ENCODE measurements at regions not wholly inside any gene's neighbourhood (a gene's known extent, or its start where the extent isn't known, plus 50 kb on each side); places are given as distances from the start of the nearest gene placed in this dataset.

DNA sequence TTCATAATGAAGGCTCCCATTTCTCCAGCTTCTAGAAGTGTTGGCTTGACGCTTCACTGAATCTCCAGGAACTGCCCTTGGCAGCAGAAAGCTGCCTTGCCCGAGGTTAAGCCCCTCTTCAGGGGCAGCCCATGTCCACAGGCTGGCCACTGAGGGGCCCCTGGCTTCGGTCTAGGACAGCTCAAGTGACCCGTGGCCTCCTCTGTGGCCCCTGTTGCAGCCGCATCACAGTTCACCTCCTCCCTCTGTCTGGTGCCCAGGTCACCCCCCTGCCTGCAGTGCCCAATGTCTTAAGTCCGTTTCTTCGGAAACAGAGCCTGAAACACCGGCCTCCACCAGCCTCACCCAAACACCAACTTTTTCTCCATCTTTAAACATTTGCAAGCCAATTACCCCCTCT, 279.2 kb upstream of the MKI67 start:
- TF ChIP-seq POLR2A (IDR thresholded peaks at IDR 0.05; ENCODE audit: low read depth, low read length): no peak
- FAIRE-seq (no peak), DNase-seq (ENCODE audit: insufficient read length, low spot score) (no peak)

GRCh38 chr10:128411643-128412042, 285.4 kb upstream of the MKI67 start:
- DNase-seq (ENCODE audit: insufficient read length, low spot score): no peak
- TF ChIP-seq POLR2A (IDR thresholded peaks at IDR 0.05; ENCODE audit: low read depth, low read length): no peak
- FAIRE-seq: no peak

DNA sequence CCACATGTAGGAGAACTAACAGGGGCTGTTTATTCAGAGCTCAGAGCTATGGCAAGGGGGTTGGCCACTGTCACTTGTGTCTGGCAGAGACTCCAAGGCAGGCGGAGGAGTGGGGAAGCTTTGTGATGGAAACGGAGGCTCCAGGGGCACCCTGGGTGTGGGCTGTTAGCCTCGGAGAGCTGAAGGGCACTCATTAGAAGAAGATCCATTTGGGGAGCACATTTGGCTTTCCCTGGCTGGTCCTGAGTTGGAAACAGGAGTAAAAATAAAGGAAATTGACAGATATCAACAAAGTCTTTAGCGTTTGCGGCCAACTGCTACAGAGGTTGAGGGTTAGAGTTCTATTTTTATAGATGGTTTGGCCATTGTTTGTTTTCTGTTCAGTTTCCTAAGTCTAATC, 288.3 kb upstream of the MKI67 start:
- FAIRE-seq (no peak), DNase-seq (ENCODE audit: insufficient read length, low spot score) (no peak)
- no peak for TF ChIP-seq POLR2A (IDR thresholded peaks at IDR 0.05; ENCODE audit: low read depth, low read length)

DNA sequence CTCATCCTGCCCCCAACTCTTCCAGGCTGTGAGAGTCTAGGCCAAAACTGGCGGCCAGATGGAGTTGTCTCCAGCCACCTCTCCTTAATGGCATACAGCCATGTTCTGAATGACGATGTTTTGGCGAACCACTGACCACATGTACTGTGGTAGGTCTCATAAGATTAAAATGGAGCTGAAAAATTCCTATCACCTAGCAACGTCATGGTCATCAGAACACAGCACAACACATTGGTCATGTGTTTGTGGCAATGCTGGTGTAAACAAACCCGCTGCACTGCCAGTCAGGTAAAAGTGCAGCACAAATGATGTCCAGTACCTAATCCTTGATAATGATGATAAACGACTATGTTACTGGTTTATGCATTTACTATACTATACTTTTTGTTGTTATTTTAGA, 290.0 kb upstream of the MKI67 start:
- FAIRE-seq (no peak), DNase-seq (ENCODE audit: insufficient read length, low spot score) (no peak)
- no peak for TF ChIP-seq POLR2A (IDR thresholded peaks at IDR 0.05; ENCODE audit: low read depth, low read length)

- no peak for TF ChIP-seq POLR2A (IDR thresholded peaks at IDR 0.05; ENCODE audit: low read depth, low read length)
- FAIRE-seq: no peak
- DNase-seq (ENCODE audit: insufficient read length, low spot score): no peak
Measured at GRCh38 chr10:128417826-128418225, 291.6 kb upstream of the MKI67 start.

GRCh38 chr10:128418819-128419218, 292.6 kb upstream of the MKI67 start:
- no peak for FAIRE-seq
- no peak for TF ChIP-seq POLR2A (IDR thresholded peaks at IDR 0.05; ENCODE audit: low read depth, low read length)
- no peak for DNase-seq (ENCODE audit: insufficient read length, low spot score)

GRCh38 chr10:128419466-128420019, 293.3 kb upstream of the MKI67 start:
- no peak for FAIRE-seq
- TF ChIP-seq POLR2A (IDR thresholded peaks at IDR 0.05; ENCODE audit: low read depth, low read length): no peak
- no peak for DNase-seq (ENCODE audit: insufficient read length, low spot score)

GRCh38 chr10:128420623-128421022, 294.4 kb upstream of the MKI67 start:
- no peak for FAIRE-seq
- TF ChIP-seq POLR2A (IDR thresholded peaks at IDR 0.05; ENCODE audit: low read depth, low read length): no peak
- DNase-seq (ENCODE audit: insufficient read length, low spot score): no peak

DNA sequence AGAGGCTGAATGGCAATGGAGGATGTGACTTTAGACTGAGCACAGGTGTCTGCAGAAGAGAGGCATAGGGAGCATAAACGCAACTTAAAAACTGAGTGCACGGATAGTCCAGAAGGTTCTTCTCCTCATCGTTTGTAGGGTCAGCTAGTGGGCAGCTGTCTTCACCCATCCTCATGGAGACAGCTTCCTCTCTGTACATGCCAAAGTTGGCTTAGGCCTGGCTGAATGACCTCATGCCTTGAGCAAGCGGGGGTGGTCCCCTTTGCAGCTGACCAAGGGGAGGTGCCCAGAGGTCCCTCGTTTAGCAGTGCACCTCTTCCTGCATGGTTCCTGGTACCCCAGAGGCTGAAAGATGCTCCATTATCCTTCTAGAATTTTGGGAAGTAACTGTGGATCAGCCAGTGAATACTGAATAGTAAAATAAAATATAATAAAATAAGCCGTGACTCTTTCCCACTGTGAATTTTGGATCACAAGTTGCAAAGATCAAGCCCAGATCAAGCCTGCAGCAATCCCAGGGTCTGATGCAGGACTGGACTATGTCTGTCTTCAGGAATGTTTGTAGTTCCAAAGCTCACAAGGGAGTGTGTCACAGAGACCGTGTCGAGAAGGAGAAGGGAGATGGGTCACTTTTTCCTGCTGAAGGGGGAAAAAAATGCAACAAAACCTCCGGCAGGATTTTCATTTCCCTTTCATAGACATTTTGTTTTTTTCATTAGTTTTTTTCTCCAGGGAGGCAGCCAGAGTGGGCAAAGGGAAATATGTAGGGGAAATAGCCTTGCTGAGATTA, 295.3 kb upstream of the MKI67 start:
- no peak for DNase-seq (ENCODE audit: insufficient read length, low spot score)
- FAIRE-seq: no peak
- TF ChIP-seq POLR2A (IDR thresholded peaks at IDR 0.05; ENCODE audit: low read depth, low read length): no peak

DNA sequence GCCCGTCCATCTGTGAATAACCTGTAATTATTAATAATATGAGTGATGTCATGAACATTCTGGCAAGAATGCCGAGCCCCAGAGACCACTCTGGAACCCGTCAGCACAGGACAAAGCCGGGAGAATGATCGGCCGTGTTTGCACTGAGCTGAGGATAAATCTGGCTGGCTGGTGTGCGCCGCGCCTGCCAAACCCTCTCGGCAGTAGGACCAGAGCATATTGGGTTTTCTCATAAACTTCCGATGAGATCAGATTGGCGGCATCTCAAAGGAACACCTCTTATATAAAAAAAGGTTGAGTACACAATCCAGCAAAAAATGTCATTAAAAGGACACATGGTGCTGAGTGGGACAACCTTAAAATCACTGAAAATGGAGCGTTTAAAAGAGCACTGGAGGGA, 296.0 kb upstream of the MKI67 start:
- FAIRE-seq (no peak), DNase-seq (ENCODE audit: insufficient read length, low spot score) (no peak)
- TF ChIP-seq POLR2A (IDR thresholded peaks at IDR 0.05; ENCODE audit: low read depth, low read length): no peak

DNA sequence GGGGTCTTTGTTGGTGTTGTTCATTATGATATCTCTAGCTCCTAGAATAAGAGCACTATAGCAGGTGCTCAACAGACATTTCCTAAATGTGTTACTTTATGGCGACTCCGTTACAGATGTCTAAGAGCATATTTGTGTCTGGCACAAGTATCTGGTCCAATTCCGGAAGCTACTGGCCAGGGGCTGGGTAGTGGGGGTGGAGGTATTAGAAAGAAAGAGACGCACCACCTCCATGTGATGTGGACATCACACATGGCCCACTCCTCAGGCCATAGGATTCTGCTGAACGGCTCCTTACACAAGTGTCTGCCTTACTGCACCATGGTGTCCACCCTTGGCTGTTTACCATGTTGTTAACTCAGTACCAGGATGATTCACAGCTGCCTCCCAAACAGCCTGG, 296.8 kb upstream of the MKI67 start:
- DNase-seq (ENCODE audit: insufficient read length, low spot score) (no peak), FAIRE-seq (no peak)

GRCh38 chr10:128429321-128429720, 303.1 kb upstream of the MKI67 start:
- no peak for TF ChIP-seq POLR2A (IDR thresholded peaks at IDR 0.05; ENCODE audit: low read depth, low read length)
- FAIRE-seq (no peak), DNase-seq (ENCODE audit: insufficient read length, low spot score) (no peak)

More for the DNA sequence above, 296.8 kb upstream of the MKI67 start:
- no peak for TF ChIP-seq POLR2A (IDR thresholded peaks at IDR 0.05; ENCODE audit: low read depth, low read length)

- FAIRE-seq: no peak
- DNase-seq (ENCODE audit: insufficient read length, low spot score): no peak
- no peak for TF ChIP-seq POLR2A (IDR thresholded peaks at IDR 0.05; ENCODE audit: low read depth, low read length)
Measured at GRCh38 chr10:128429835-128430513, 303.8 kb upstream of the MKI67 start.

DNA sequence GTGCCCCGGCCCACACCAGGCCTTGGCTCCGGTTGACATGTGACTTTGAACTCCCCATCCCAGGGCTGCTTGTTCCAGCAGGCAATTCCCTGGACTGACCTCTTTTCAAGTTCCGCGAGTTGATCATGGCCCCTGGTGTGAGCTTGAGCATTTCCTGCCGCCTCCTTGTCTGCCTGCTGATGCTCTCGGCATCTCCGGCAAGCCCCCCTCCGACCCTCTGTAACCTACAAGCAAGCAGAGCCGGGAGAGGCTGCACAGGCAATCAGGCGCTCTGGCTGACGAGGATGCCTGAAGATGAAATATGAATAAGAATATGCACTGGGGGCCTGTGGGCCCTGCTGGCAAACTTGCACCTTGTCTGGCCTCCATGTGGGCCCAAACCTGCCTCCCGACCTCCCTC, 304.9 kb upstream of the MKI67 start:
- FAIRE-seq (no peak), DNase-seq (ENCODE audit: insufficient read length, low spot score) (no peak)
- TF ChIP-seq POLR2A (IDR thresholded peaks at IDR 0.05; ENCODE audit: low read depth, low read length): no peak

DNA sequence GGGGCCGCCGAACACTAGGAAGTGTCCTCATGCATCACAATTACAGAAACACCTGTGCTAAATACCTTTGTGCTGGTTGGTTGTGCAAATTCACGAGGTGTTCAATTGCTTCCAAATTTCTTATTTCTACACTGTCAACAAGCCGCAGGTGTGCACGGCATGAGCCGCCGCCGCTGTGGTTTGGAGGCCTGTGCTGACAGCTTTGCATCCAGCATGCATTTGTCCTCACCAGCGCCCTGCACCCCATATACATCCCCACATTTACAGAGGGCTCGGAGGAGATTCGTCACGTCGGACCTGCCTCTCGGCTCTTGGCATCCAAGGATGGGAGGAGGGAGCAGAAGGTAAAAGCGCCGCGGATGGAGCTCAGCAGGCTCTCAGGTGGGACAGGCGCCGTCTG, 305.3 kb upstream of the MKI67 start:
- no peak for TF ChIP-seq POLR2A (IDR thresholded peaks at IDR 0.05; ENCODE audit: low read depth, low read length)
- no peak for FAIRE-seq
- DNase-seq (ENCODE audit: insufficient read length, low spot score): no peak

Measured in H54 (cell line).